IMR-90 (cell line): ENCODE measurements at regions not wholly inside any gene's neighbourhood (a gene's known extent, or its start where the extent isn't known, plus 50 kb on each side); places are given as distances from the start of the nearest gene placed in this dataset.

Experiments
- ATAC-seq: fragments of 200-7000 bp; cut with Tn5 transposase; 2 replicates; pipeline ENCODE4 v1.9.1; 2020; ENCODE audit warnings: low read depth, mild to moderate bottlenecking, moderate library complexity
- BruUV-seq: library from RNA; stranded (reverse); fragments of 400-500 nt; replicated peaks from 2 replicates; lab custom pipeline; 2021; lab: Mats Ljungman, UMichigan
- CTCF ChIA-PET: fragments of 300-600 bp; formaldehyde crosslinking; extraction: SDS; loops from one replicate; lab custom pipeline; 2021; ENCODE audit warnings: antibody characterized with exemption; lab: Yijun Ruan, JAX
- POLR2A ChIA-PET: fragments of 300-600 bp; sonication (Branson Sonifier 250); formaldehyde crosslinking; loops from one replicate; lab custom pipeline; 2022; ENCODE audit warnings: antibody characterized with exemption; ENCODE audit not compliant: unreplicated experiment; lab: Charles Lee
- DNase-seq: peaks from one replicate; pipeline ENCODE4 v3.0.0; 2013
- H2AFZ ChIP-seq: replicated peaks from 2 replicates; pipeline ENCODE3; 2013; ENCODE audit warnings: low read length, mild to moderate bottlenecking; ENCODE audit not compliant: poor library complexity
- H2AK5ac ChIP-seq: 2 replicates; pipeline ENCODE4 v1.6.1; 2013; ENCODE audit warnings: low read depth, low read length, inconsistent platforms
- H2AK9ac ChIP-seq: replicated peaks from 2 replicates; pipeline ENCODE3; 2013; ENCODE audit warnings: mild to moderate bottlenecking, low read depth, low read length, moderate library complexity; ENCODE audit not compliant: poor library complexity
- H2BK120ac ChIP-seq: 2 replicates; pipeline ENCODE4 v1.6.1; 2013; ENCODE audit warnings: low read depth, low read length, inconsistent platforms
- H2BK15ac ChIP-seq: 3 replicates; pipeline ENCODE4 v1.6.1; 2013; ENCODE audit warnings: low read depth, low read length, inconsistent platforms
- H2BK20ac ChIP-seq: 2 replicates; pipeline ENCODE4 v1.6.1; 2013; ENCODE audit warnings: low read depth, mild to moderate bottlenecking, inconsistent platforms, low read length, moderate library complexity
- H2BK5ac ChIP-seq: 2 replicates; pipeline ENCODE4 v1.6.1; 2013; ENCODE audit warnings: mild to moderate bottlenecking, low read depth, low read length, inconsistent platforms; ENCODE audit not compliant: poor library complexity, severe bottlenecking
- H3K14ac ChIP-seq: replicated peaks from 2 replicates; pipeline ENCODE4 v1.6.1; 2013; ENCODE audit warnings: low read depth, low read length, inconsistent platforms
- H3K18ac ChIP-seq: 2 replicates; pipeline ENCODE4 v1.6.1; 2013; ENCODE audit warnings: low read depth, low read length, control low read depth
- H3K23ac ChIP-seq: 2 replicates; pipeline ENCODE4 v1.6.1; 2013; ENCODE audit warnings: low read depth, low read length, inconsistent platforms
- H3K27ac ChIP-seq: 2 replicates; pipeline ENCODE4 v1.5.1; 2013; ENCODE audit warnings: mild to moderate bottlenecking, control low read depth, low read length; ENCODE audit not compliant: insufficient read depth
- H3K27me3 ChIP-seq: 2 replicates; pipeline ENCODE4 v1.6.1; 2013; ENCODE audit warnings: low read length; ENCODE audit not compliant: control insufficient read depth, insufficient read depth
- H3K36me3 ChIP-seq: 2 replicates; pipeline ENCODE4 v1.6.1; 2013; ENCODE audit warnings: low read length, mixed read lengths; ENCODE audit not compliant: control insufficient read depth, insufficient read depth
- H3K4ac ChIP-seq: 2 replicates; pipeline ENCODE4 v1.6.1; 2013; ENCODE audit warnings: low read depth, low read length, inconsistent platforms
- H3K4me1 ChIP-seq: 2 replicates; pipeline ENCODE4 v1.6.1; 2013; ENCODE audit warnings: low read length, mixed read lengths; ENCODE audit not compliant: control insufficient read depth, insufficient read depth
- H3K4me2 ChIP-seq: 2 replicates; pipeline ENCODE4 v1.6.1; 2013; ENCODE audit warnings: low read depth, mild to moderate bottlenecking, control low read depth, low read length, moderate library complexity
- H3K4me3 ChIP-seq: 2 replicates; pipeline ENCODE4 v1.5.1; 2013; ENCODE audit warnings: low read depth, mild to moderate bottlenecking, control low read depth, low read length, moderate library complexity; ENCODE audit not compliant: insufficient read depth
- H3K56ac ChIP-seq: 2 replicates; pipeline ENCODE4 v1.6.1; 2013; ENCODE audit warnings: low read length, inconsistent platforms; ENCODE audit not compliant: insufficient read depth; ENCODE audit errors: extremely low read depth
- H3K79me1 ChIP-seq, 2 experiments: 2 replicates each; pipeline ENCODE4 v1.6.1; 2013; ENCODE audit warnings: low read length in 2 of 2, inconsistent platforms in 1 of 2, low read depth in 1 of 2
- H3K9ac ChIP-seq: 2 replicates; pipeline ENCODE4 v1.6.1; 2013; ENCODE audit warnings: low read depth, low read length, control low read depth
- H3K9me1 ChIP-seq: 2 replicates; pipeline ENCODE4 v1.6.1; 2013; ENCODE audit warnings: low read length, inconsistent platforms; ENCODE audit not compliant: insufficient read depth
- H3K9me3 ChIP-seq: 2 replicates; pipeline ENCODE4 v1.6.1; 2013; ENCODE audit warnings: low read length; ENCODE audit not compliant: control insufficient read depth, insufficient read depth
- H4K20me1 ChIP-seq: 2 replicates; pipeline ENCODE4 v1.6.1; 2013; ENCODE audit warnings: low read length, inconsistent platforms; ENCODE audit not compliant: insufficient read depth
- H4K5ac ChIP-seq: 2 replicates; pipeline ENCODE4 v1.6.1; 2013; ENCODE audit warnings: mild to moderate bottlenecking, low read depth, low read length, control low read depth
- H4K8ac ChIP-seq, 2 experiments: 2 replicates each; pipeline ENCODE4 v1.6.1; 2013; ENCODE audit warnings: low read depth in 2 of 2, low read length in 2 of 2, control low read depth in 1 of 2, inconsistent platforms in 1 of 2
- H4K91ac ChIP-seq: 2 replicates; pipeline ENCODE4 v1.6.1; 2013; ENCODE audit warnings: low read depth, low read length, inconsistent platforms; ENCODE audit not compliant: insufficient read depth
- BHLHE40 ChIP-seq: fragments of 150-350 bp; IDR thresholded peaks from 2 replicates; pipeline ENCODE4 v1.6.1; 2016; ENCODE audit warnings: mild to moderate bottlenecking, low read depth, low read length
- CEBPB ChIP-seq: IDR thresholded peaks from 2 replicates; pipeline ENCODE4 v1.6.1; 2012; ENCODE audit warnings: low read depth, low read length, improper control_type of control experiment
- CHD1 ChIP-seq: IDR thresholded peaks from 2 replicates; pipeline ENCODE4 v1.6.1; 2012; ENCODE audit warnings: low read depth, low read length, improper control_type of control experiment
- FOS ChIP-seq: fragments of 150-350 bp; IDR thresholded peaks from 2 replicates; pipeline ENCODE4 v1.6.1; 2016; ENCODE audit warnings: low read depth, low read length
- MAFK ChIP-seq: IDR thresholded peaks from 2 replicates; pipeline ENCODE4 v1.6.1; 2012; ENCODE audit warnings: low read depth, low read length, improper control_type of control experiment
- MAZ ChIP-seq: IDR thresholded peaks from 2 replicates; pipeline ENCODE4 v1.6.1; 2012; ENCODE audit warnings: low read depth, mild to moderate bottlenecking, low read length, improper control_type of control experiment, moderate library complexity, borderline replicate concordance
- MXI1 ChIP-seq: IDR thresholded peaks from 2 replicates; pipeline ENCODE4 v1.6.1; 2012; ENCODE audit warnings: low read depth, mild to moderate bottlenecking, low read length, moderate library complexity, borderline replicate concordance
- NFE2L2 ChIP-seq: fragments of 150-350 bp; IDR thresholded peaks from 2 replicates; pipeline ENCODE4 v1.6.1; 2016; ENCODE audit warnings: low read depth, mild to moderate bottlenecking, low read length
- POLR2A ChIP-seq: IDR thresholded peaks from 2 replicates; pipeline ENCODE4 v1.6.1; 2012; ENCODE audit warnings: mild to moderate bottlenecking, low read depth, low read length
- RAD21 ChIP-seq: IDR thresholded peaks from 2 replicates; pipeline ENCODE4 v1.6.1; 2012; ENCODE audit warnings: low read length, improper control_type of control experiment
- RCOR1 ChIP-seq: IDR thresholded peaks from 2 replicates; pipeline ENCODE4 v1.6.1; 2012; ENCODE audit warnings: mild to moderate bottlenecking, low read length, improper control_type of control experiment; ENCODE audit not compliant: insufficient replicate concordance
- RFX5 ChIP-seq: IDR thresholded peaks from 2 replicates; pipeline ENCODE4 v1.8.0; 2012; ENCODE audit warnings: low read depth, mild to moderate bottlenecking, low read length, moderate library complexity
- SMC3 ChIP-seq: fragments of 150-350 bp; IDR thresholded peaks from 2 replicates; pipeline ENCODE4 v1.6.1; 2016; ENCODE audit warnings: low read depth, mild to moderate bottlenecking, antibody characterized with exemption, low read length, moderate library complexity
- dilution Hi-C: fragments of 300-500 bp; cut with HindIII; formaldehyde crosslinking; loops from one replicate; pipeline ENCODE4 v1.14.3; 2018; ENCODE audit warnings: low sequenced_read_pairs; ENCODE audit not compliant: unreplicated experiment
- in situ Hi-C: fragments of 300-500 bp; cut with MboI; formaldehyde crosslinking; loops from 3 replicates; pipeline ENCODE4 v1.14.3; 2019; ENCODE audit warnings: low sequenced_read_pairs, inconsistent platforms, mixed read lengths
- intact Hi-C: fragments of 100-400 bp; cut with micrococcal nuclease; formaldehyde crosslinking; loops from 2 replicates; pipeline ENCODE4 v1.10.0; 2022
- TF ChIP-seq, protein P1 (sequence below): conservative IDR thresholded peaks from 2 replicates; pipeline ENCODE4 v1.5.1; 2012; ENCODE audit warnings: mild to moderate bottlenecking, low read depth, low read length, improper control_type of control experiment
- TF ChIP-seq, protein P2 (sequence below): fragments of 150-350 bp; IDR thresholded peaks from 2 replicates; pipeline ENCODE4 v1.6.1; 2016; ENCODE audit warnings: low read depth, mild to moderate bottlenecking, low read length, moderate library complexity, borderline replicate concordance
- TF ChIP-seq, protein P3 (sequence below): fragments of 150-350 bp; IDR thresholded peaks from 2 replicates; pipeline ENCODE4 v1.6.1; 2017; ENCODE audit warnings: mild to moderate bottlenecking, antibody characterized with exemption, low read length, low read depth

DNA sequence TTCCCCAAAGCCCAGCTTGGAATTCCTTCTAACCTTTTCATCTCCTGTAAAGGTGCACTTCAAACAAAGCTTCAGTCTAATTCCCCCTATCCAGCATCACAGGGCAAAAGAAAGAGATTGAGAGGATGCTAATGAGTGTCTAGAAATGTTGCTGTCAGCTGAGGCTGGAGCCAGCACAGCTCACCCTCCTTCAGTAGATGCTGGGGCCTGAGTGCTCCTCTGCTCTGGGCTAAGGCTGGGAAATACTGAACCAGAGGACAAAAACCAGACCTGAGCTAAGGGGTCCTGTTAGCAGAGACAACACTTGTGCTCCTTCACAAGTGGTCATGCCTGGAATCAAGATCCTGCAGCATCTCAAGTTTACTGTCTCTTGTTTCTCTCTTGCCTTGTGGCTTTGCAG, 85.0 kb downstream of the CHD9NB start:
- DNase-seq (no peak), ATAC-seq (no peak)
- no peak overlapping the region for H3K4me3 ChIP-seq
- H3K9ac ChIP-seq: no peak overlapping the region
- ChIA-PET POLR2A (no interaction called here), CTCF (interaction anchor here (1.6 kb wide), 1 partner anchor 55 kb away, joined by 3 read pairs; no protein-coding TSS in a partner anchor)
- H2BK15ac ChIP-seq: no peak overlapping the region
- no peak overlapping the region for H3K4me2 ChIP-seq
- H2AK9ac ChIP-seq: no peak overlapping the region
- TF ChIP-seq SMC3 (no peak), NFE2L2 (no peak), MAZ (no peak), CEBPB (no peak), POLR2A (no peak), RCOR1 (no peak), RAD21 (no peak), CHD1 (no peak), RFX5 (no peak), MAFK (no peak), MXI1 (no peak), FOS (no peak), BHLHE40 (no peak)
- TF ChIP-seq, protein P1, sequence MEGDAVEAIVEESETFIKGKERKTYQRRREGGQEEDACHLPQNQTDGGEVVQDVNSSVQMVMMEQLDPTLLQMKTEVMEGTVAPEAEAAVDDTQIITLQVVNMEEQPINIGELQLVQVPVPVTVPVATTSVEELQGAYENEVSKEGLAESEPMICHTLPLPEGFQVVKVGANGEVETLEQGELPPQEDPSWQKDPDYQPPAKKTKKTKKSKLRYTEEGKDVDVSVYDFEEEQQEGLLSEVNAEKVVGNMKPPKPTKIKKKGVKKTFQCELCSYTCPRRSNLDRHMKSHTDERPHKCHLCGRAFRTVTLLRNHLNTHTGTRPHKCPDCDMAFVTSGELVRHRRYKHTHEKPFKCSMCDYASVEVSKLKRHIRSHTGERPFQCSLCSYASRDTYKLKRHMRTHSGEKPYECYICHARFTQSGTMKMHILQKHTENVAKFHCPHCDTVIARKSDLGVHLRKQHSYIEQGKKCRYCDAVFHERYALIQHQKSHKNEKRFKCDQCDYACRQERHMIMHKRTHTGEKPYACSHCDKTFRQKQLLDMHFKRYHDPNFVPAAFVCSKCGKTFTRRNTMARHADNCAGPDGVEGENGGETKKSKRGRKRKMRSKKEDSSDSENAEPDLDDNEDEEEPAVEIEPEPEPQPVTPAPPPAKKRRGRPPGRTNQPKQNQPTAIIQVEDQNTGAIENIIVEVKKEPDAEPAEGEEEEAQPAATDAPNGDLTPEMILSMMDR: no peak
- TF ChIP-seq, protein P2, sequence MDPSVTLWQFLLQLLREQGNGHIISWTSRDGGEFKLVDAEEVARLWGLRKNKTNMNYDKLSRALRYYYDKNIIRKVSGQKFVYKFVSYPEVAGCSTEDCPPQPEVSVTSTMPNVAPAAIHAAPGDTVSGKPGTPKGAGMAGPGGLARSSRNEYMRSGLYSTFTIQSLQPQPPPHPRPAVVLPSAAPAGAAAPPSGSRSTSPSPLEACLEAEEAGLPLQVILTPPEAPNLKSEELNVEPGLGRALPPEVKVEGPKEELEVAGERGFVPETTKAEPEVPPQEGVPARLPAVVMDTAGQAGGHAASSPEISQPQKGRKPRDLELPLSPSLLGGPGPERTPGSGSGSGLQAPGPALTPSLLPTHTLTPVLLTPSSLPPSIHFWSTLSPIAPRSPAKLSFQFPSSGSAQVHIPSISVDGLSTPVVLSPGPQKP: no peak
- TF ChIP-seq, protein P3, sequence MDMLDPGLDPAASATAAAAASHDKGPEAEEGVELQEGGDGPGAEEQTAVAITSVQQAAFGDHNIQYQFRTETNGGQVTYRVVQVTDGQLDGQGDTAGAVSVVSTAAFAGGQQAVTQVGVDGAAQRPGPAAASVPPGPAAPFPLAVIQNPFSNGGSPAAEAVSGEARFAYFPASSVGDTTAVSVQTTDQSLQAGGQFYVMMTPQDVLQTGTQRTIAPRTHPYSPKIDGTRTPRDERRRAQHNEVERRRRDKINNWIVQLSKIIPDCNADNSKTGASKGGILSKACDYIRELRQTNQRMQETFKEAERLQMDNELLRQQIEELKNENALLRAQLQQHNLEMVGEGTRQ: no peak
- BruUV-seq: no TSS peak
- H3K18ac ChIP-seq: no peak overlapping the region
- no peaks in the 10 kb centered on the region for H4K20me1 ChIP-seq
- no peaks in the 10 kb centered on the region for H3K27me3 ChIP-seq
- no peaks in the 10 kb centered on the region for H3K79me1 ChIP-seq
- no peak overlapping the region for H2AK5ac ChIP-seq
- intact Hi-C loops: no loop called here
- H4K5ac ChIP-seq: no peak overlapping the region
- H3K4ac ChIP-seq: no peak overlapping the region
- dilution Hi-C loops: no loop called here
- H2BK120ac ChIP-seq: no peak overlapping the region
- H3K9me3 ChIP-seq: no peaks in the 10 kb centered on the region
- H4K8ac ChIP-seq: no peak overlapping the region
- H2AFZ ChIP-seq: no peak overlapping the region
- no peaks in the 10 kb centered on the region for H3K9me1 ChIP-seq
- no peak overlapping the region for H3K56ac ChIP-seq
- H3K36me3 ChIP-seq: no peaks in the 10 kb centered on the region
- no peak overlapping the region for H3K27ac ChIP-seq
- H3K14ac ChIP-seq: no peak overlapping the region
- H3K4me1 ChIP-seq: no peaks in the 10 kb centered on the region
- no peak overlapping the region for H4K91ac ChIP-seq
- in situ Hi-C loops: no loop called here
- no peak overlapping the region for H3K23ac ChIP-seq
- H2BK5ac ChIP-seq: no peak overlapping the region
- H2BK20ac ChIP-seq: no peak overlapping the region
